Colonic mucosa (tissue), 4 donors: ENCODE measurements at regions not wholly inside any gene's neighbourhood (a gene's known extent, or its start where the extent isn't known, plus 50 kb on each side); places are given as distances from the start of the nearest gene placed in this dataset.

Experiments
- DNase-seq: peaks from one replicate; pipeline ENCODE4 v3.0.0-alpha.2; 2020
- H3K27ac ChIP-seq: fragments of 200-600 bp; one replicate; pipeline ENCODE4 v1.8.0; 2021
- H3K27me3 ChIP-seq: fragments of 200-600 bp; one replicate; pipeline ENCODE4 v1.8.0; 2021
- H3K36me3 ChIP-seq: fragments of 200-600 bp; one replicate; pipeline ENCODE4 v1.8.0; 2021
- H3K4me1 ChIP-seq: fragments of 200-600 bp; one replicate; pipeline ENCODE4 v1.8.0; 2021; ENCODE audit warnings: mild to moderate bottlenecking
- H3K4me3 ChIP-seq: fragments of 200-600 bp; one replicate; pipeline ENCODE4 v1.8.0; 2021
- H3K9ac ChIP-seq, 2 donors: one replicate each; pipeline ENCODE4 v1.7.0; 2013; ENCODE audit warnings: control low read depth in 2 of 2, low read depth in 2 of 2, low read length in 2 of 2
- H3K9me3 ChIP-seq: fragments of 200-600 bp; one replicate; pipeline ENCODE4 v1.8.0; 2021
- CTCF ChIP-seq: fragments of 200-600 bp; IDR thresholded peaks from one replicate; pipeline ENCODE4 v1.8.0; 2022; ENCODE audit warnings: antibody characterized with exemption, mild to moderate bottlenecking
- intact Hi-C: fragments of 100-400 bp; cut with DNase I; formaldehyde crosslinking; loops from one replicate; pipeline ENCODE4 v1.14.1; 2022
- donor health status: healthy.
- donor health status: DM: no; HTN: no; CAD: no.
- donor health status: DM: no; HTN: no; CAD: no.

- no peak for TF ChIP-seq CTCF
- no peak for DNase-seq
These were observed 472.3 kb downstream of the FAM181B start for GRCh38 chr11:82261367-82261766.

DNA sequence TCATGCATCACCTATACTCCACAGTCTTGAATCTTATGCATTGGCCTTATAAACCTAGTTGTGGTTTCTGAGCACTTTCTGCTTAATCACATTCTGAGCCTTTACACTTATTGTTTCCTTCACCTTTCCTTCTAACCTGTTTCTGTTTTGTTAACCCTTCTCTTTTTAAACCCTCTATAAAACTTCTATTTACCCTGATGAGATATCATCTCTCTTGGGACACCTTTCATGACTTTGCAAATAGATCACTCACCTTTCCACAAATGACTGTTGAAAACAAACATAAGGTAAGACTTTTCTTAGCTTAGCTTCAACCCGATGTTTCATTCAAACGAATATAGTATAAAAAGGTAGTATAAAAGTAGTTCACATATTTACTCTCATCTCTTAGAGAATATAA is 483.6 kb downstream of the FAM181B start:
- DNase-seq, result no peak
- H3K27me3 ChIP-seq, result no peaks in the 10 kb centered on the region
- H3K9me3 ChIP-seq, result no peaks in the 10 kb centered on the region
- H3K27ac ChIP-seq, result no peak overlapping the region
- intact Hi-C loops, result no loop called here
- TF ChIP-seq CTCF, result no peak
- no peak overlapping the region for H3K4me3 ChIP-seq
- no peaks in the 10 kb centered on the region for H3K4me1 ChIP-seq
- no peaks in the 10 kb centered on the region for H3K36me3 ChIP-seq
- no peak overlapping the region for H3K9ac ChIP-seq

More at GRCh38 chr11:82261367-82261766, 472.3 kb downstream of the FAM181B start:
- Histone ChIP-seq H3K4me3 (no peak overlapping the region), H3K27ac (no peak overlapping the region), H3K36me3 (no peaks in the 10 kb centered on the region), H3K9ac (no peak overlapping the region), H3K27me3 (no peaks in the 10 kb centered on the region), H3K9me3 (no peaks in the 10 kb centered on the region), H3K4me1 (no peaks in the 10 kb centered on the region)
- intact Hi-C loops, result no loop called here

GRCh38 chr11:82246926-82247325 is 486.7 kb downstream of the FAM181B start:
- Histone ChIP-seq H3K36me3 (no peaks in the 10 kb centered on the region), H3K27me3 (no peaks in the 10 kb centered on the region), H3K27ac (no peak overlapping the region), H3K9me3 (no peaks in the 10 kb centered on the region), H3K4me3 (no peak overlapping the region), H3K4me1 (no peaks in the 10 kb centered on the region), H3K9ac (no peak overlapping the region)
- TF ChIP-seq CTCF, result no peak
- no peak for DNase-seq
- intact Hi-C loops, result no loop called here

- no peak for DNase-seq
- H3K27me3 ChIP-seq, result no peaks in the 10 kb centered on the region
- H3K4me3 ChIP-seq, result no peak overlapping the region
- intact Hi-C loops, result no loop called here
- no peak overlapping the region for H3K27ac ChIP-seq
- H3K9me3 ChIP-seq, result no peaks in the 10 kb centered on the region
- H3K9ac ChIP-seq, result no peak overlapping the region
- H3K4me1 ChIP-seq, result no peaks in the 10 kb centered on the region
- H3K36me3 ChIP-seq, result no peaks in the 10 kb centered on the region
- TF ChIP-seq CTCF, result no peak
These were observed 494.2 kb downstream of the FAM181B start for GRCh38 chr11:82239498-82239897.

DNA sequence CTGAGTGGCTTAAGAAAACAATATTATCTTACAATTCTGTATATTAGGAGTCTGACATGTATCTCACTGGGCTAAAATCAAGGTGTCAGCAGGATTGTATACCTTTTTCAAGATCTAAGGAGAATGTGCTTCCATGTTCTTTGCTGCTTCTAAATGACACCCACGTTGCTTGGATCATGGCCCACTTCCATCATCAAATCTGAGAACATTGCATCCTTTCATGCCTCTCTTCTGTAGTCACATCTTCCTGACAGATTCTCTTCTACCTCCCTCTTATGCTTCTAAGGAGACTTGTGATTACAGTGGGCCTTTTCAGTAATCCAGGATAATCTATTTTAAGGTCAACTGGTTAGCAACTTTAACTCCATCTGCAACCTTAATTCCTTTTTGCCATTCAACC is 499.4 kb downstream of the FAM181B start:
- Histone ChIP-seq H3K36me3 (no peaks in the 10 kb centered on the region), H3K4me3 (no peak overlapping the region), H3K4me1 (no peaks in the 10 kb centered on the region), H3K27ac (no peak overlapping the region), H3K9ac (no peak overlapping the region), H3K27me3 (no peaks in the 10 kb centered on the region), H3K9me3 (no peaks in the 10 kb centered on the region)
- intact Hi-C loops, result no loop called here
- DNase-seq, result no peak
- TF ChIP-seq CTCF, result no peak

DNA sequence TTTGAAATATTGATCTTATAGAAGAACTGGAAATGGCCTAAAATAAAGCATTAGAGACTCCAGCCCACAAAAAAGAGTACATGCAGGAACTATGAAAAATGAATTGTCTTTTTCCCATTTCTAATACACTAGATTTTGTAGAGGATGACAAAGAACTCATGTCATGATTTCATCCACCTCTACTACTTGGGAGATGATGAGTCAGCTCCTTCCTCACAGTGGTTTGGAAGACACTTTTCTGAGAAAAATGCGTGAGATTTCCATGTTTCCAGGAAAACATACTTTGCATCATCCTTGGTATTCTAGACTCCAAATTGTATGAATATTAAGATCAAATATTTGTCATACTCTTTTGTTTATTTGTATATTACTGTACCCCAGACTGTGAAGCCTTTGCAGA is 500.5 kb downstream of the FAM181B start:
- H3K4me1 ChIP-seq, result no peaks in the 10 kb centered on the region
- H3K4me3 ChIP-seq, result no peak overlapping the region
- no peaks in the 10 kb centered on the region for H3K9me3 ChIP-seq
- no peak for DNase-seq
- intact Hi-C loops, result no loop called here
- no peaks in the 10 kb centered on the region for H3K36me3 ChIP-seq
- no peak overlapping the region for H3K9ac ChIP-seq
- no peak for TF ChIP-seq CTCF
- H3K27ac ChIP-seq, result no peak overlapping the region
- no peaks in the 10 kb centered on the region for H3K27me3 ChIP-seq
